Thyroid gland (tissue), 4 donors: ENCODE measurements at regions not wholly inside any gene's neighbourhood (a gene's known extent, or its start where the extent isn't known, plus 50 kb on each side); places are given as distances from the start of the nearest gene placed in this dataset.

Experiments used
- DNase-seq, 2 donors: peaks; one replicate each; pipeline ENCODE4 v3.0.0-alpha.2; 2019
- H3K27ac ChIP-seq, 3 donors: fragments of 200-600 bp; sonication (generic); 1 replicate in 2 of 3; 2 replicates in 1 of 3; pipeline ENCODE4 v1.5.1; 2016 to 2019; ENCODE audit warnings: mild to moderate bottlenecking in 1 of 3, moderate library complexity in 1 of 3
- H3K27me3 ChIP-seq: fragments of 200-600 bp; sonication (generic); one replicate; pipeline ENCODE4 v1.5.1; 2019
- H3K36me3 ChIP-seq, 2 donors: fragments of 200-600 bp; sonication (generic); one replicate each; pipeline ENCODE4 v1.5.1; 2016 to 2019
- H3K4me1 ChIP-seq, 2 donors: fragments of 200-600 bp; sonication (generic); one replicate each; pipeline ENCODE4 v1.5.1; 2017 to 2019
- H3K4me3 ChIP-seq, 3 donors: fragments of 200-600 bp; sonication (generic); replicated peaks in 1 of 3; 1 replicate in 2 of 3; 2 replicates in 1 of 3; pipeline ENCODE4 v1.5.1; 2016; ENCODE audit warnings: mild to moderate bottlenecking in 1 of 3
- H3K9me3 ChIP-seq: fragments of 200-600 bp; sonication (generic); one replicate; pipeline ENCODE4 v1.5.1; 2017
- CTCF ChIP-seq, 6 experiments: fragments of 200-600 bp in 3 of 6; fragments of 450-650 bp in 3 of 6; sonication (generic) in 3 of 6; IDR thresholded peaks; one replicate each; pipeline ENCODE4 v1.5.1; 2016 to 2019; ENCODE audit warnings: antibody characterized with exemption in 6 of 6, mild to moderate bottlenecking in 2 of 6, inconsistent platforms in 1 of 6, moderate library complexity in 1 of 6
- POLR2A ChIP-seq, 2 donors: fragments of 450-650 bp; IDR thresholded peaks; one replicate each; pipeline ENCODE4 v1.6.1; 2017; ENCODE audit warnings: antibody characterized with exemption in 2 of 2, mild to moderate bottlenecking in 2 of 2, moderate library complexity in 1 of 2
- WGBS, 2 donors: methylation state at CpG; one replicate each; pipeline ENCODE4 v1.1.5; 2017; 5-methylcytosine and 5-hydroxymethylcytosine counted together
- intact Hi-C: fragments of 100-400 bp; cut with DNase I; formaldehyde crosslinking; loops from one replicate; pipeline ENCODE4 v1.15.1; 2023

- no peak overlapping the region for H3K4me3 ChIP-seq
- no peaks in the 10 kb centered on the region for H3K27me3 ChIP-seq
- H3K27ac ChIP-seq: no peak overlapping the region
- peaks cover 14 to 41% of the 10 kb centered on the region in 2 donors for H3K4me1 ChIP-seq
- no peaks in the 10 kb centered on the region for H3K9me3 ChIP-seq
- no peaks in the 10 kb centered on the region for H3K36me3 ChIP-seq
- no peak for TF ChIP-seq POLR2A (IDR thresholded peaks at IDR 0.05)
- no peak for TF ChIP-seq CTCF (IDR thresholded peaks at IDR 0.05)
- intact Hi-C loops: no loop called here
- WGBS, 2 donors: 74 to 82% methylated on average over 2 of the region's 2 CpGs
- no peak for DNase-seq
These were observed 64.1 kb upstream of the SPOCK1 start for GRCh38 chr5:137563301-137563645.

- Histone ChIP-seq H3K27me3 (no peaks in the 10 kb centered on the region), H3K4me1 (peaks cover 14 to 36% of the 10 kb centered on the region in 2 donors), H3K27ac (no peak overlapping the region), H3K4me3 (no peak overlapping the region), H3K36me3 (no peaks in the 10 kb centered on the region), H3K9me3 (no peaks in the 10 kb centered on the region)
- intact Hi-C loops: no loop called here
- DNase-seq: no peak
- TF ChIP-seq CTCF (IDR thresholded peaks at IDR 0.05) (no peak), POLR2A (IDR thresholded peaks at IDR 0.05) (no peak)
These were observed 62.5 kb upstream of the SPOCK1 start for GRCh38 chr5:137561608-137562007.

- no peak for DNase-seq
- peaks cover 11 to 24% of the 10 kb centered on the region in 2 donors for H3K4me1 ChIP-seq
- no peaks in the 10 kb centered on the region for H3K27me3 ChIP-seq
- TF ChIP-seq CTCF (IDR thresholded peaks at IDR 0.05) (no peak), POLR2A (IDR thresholded peaks at IDR 0.05) (no peak)
- H3K9me3 ChIP-seq: no peaks in the 10 kb centered on the region
- no peak overlapping the region for H3K27ac ChIP-seq
- no peak overlapping the region for H3K4me3 ChIP-seq
- H3K36me3 ChIP-seq: no peaks in the 10 kb centered on the region
- WGBS, 2 donors: 89 to 93% methylated on average over 5 of the region's 5 CpGs
- intact Hi-C loops: no loop called here
These were observed 61.3 kb upstream of the SPOCK1 start for GRCh38 chr5:137560420-137560819.
